Lung (tissue), 11 donors: ENCODE measurements at regions not wholly inside any gene's neighbourhood (a gene's known extent, or its start where the extent isn't known, plus 50 kb on each side); places are given as distances from the start of the nearest gene placed in this dataset.

Source experiments
- ATAC-seq: fragments of 200-7000 bp; cut with Tn5 transposase; one replicate; pipeline ENCODE4 v1.9.1; 2020; ENCODE audit warnings: moderate number of reproducible peaks; ENCODE audit not compliant: insufficient read depth, low FRiP score
- DNase-seq, 3 donors: peaks; one replicate each; pipeline ENCODE4 v3.0.0-alpha.2; 2013 to 2017
- H3K27ac ChIP-seq, 2 donors: one replicate each; pipeline ENCODE4 v1.5.1; 2013; ENCODE audit warnings: mild to moderate bottlenecking in 2 of 2, moderate library complexity in 2 of 2, control low read depth in 1 of 2, inconsistent platforms in 1 of 2, low read depth in 1 of 2, low read length in 1 of 2
- H3K27me3 ChIP-seq, 3 donors: one replicate each; pipeline ENCODE4 v1.5.1; 2013; ENCODE audit warnings: low read length in 2 of 3; ENCODE audit not compliant: control insufficient read depth in 3 of 3, insufficient read depth in 3 of 3
- H3K36me3 ChIP-seq, 4 donors: one replicate each; pipeline ENCODE4 v1.5.1; 2013; ENCODE audit warnings: low read length in 4 of 4, mild to moderate bottlenecking in 1 of 4, moderate library complexity in 1 of 4; ENCODE audit not compliant: control insufficient read depth in 4 of 4, insufficient read depth in 4 of 4
- H3K4me1 ChIP-seq, 5 donors: one replicate each; pipeline ENCODE4 v1.5.1; 2013; ENCODE audit warnings: low read length in 5 of 5, mild to moderate bottlenecking in 2 of 5, moderate library complexity in 1 of 5; ENCODE audit not compliant: control insufficient read depth in 5 of 5, insufficient read depth in 5 of 5
- H3K4me3 ChIP-seq: one replicate; pipeline ENCODE4 v1.5.1; 2013; ENCODE audit warnings: mild to moderate bottlenecking, control low read depth, moderate library complexity
- H3K9ac ChIP-seq, 2 donors: one replicate each; pipeline ENCODE4 v1.5.1; 2013; ENCODE audit warnings: low read length in 2 of 2, control low read depth in 1 of 2; ENCODE audit not compliant: insufficient read depth in 1 of 2
- H3K9me3 ChIP-seq, 4 donors: one replicate each; pipeline ENCODE4 v1.5.1; 2013; ENCODE audit warnings: low read length in 3 of 4, mild to moderate bottlenecking in 1 of 4, moderate library complexity in 1 of 4; ENCODE audit not compliant: control insufficient read depth in 4 of 4, insufficient read depth in 3 of 4
- WGBS, 2 donors: extraction: QIAGEN DNeasy Blood & Tissue Kit; methylation state at CpG; one replicate each; pipeline ENCODE4 v1.1.7; 2013; 5-methylcytosine and 5-hydroxymethylcytosine counted together
- TF ChIP-seq, protein P1 (sequence below): IDR thresholded peaks from 2 replicates; pipeline ENCODE4 v1.5.1; 2012; ENCODE audit warnings: mild to moderate bottlenecking; ENCODE audit errors: control extremely low read depth, extremely low read depth
- donor health status: control.
- donor health status: control.
- donor health status: Bipolar disorder and iron deficiency.
- donor health status: healthy.
- donor health status: DM: yes; HTN: yes; CAD: no.

DNA sequence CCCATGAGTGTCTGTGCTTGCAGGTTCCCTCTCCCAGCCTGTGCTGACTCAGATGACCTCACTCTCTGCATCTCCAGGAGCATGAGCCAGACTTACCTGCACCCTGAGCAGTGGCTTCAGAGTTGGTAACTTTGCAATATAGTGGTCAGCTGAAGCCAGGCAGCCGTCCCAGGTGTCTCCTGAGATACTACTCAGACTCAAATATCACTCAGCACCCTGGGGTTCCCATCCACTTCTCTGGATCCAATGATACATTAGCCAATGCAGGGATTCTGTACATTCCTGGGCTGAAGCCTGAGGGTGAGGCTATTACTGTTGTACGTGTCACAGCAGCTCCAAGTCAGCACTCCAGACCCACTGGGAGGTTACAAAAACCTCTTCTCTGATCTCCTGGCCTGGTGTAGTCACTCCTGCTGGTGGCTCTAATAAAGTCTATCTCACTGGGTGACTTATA is 87.8 kb upstream of the TOP3B start:
- Histone ChIP-seq H3K27ac (no peak overlapping the region), H3K9me3 (no peaks in the 10 kb centered on the region), H3K27me3 (no peaks in the 10 kb centered on the region), H3K4me1 (peaks cover 0 to 1% (median 0%) of the 10 kb centered on the region in 5 donors), H3K36me3 (no peaks in the 10 kb centered on the region), H3K9ac (no peak overlapping the region), H3K4me3 (no peak overlapping the region)
- DNase-seq (no peak), ATAC-seq (no peak)
- TF ChIP-seq, protein P1, sequence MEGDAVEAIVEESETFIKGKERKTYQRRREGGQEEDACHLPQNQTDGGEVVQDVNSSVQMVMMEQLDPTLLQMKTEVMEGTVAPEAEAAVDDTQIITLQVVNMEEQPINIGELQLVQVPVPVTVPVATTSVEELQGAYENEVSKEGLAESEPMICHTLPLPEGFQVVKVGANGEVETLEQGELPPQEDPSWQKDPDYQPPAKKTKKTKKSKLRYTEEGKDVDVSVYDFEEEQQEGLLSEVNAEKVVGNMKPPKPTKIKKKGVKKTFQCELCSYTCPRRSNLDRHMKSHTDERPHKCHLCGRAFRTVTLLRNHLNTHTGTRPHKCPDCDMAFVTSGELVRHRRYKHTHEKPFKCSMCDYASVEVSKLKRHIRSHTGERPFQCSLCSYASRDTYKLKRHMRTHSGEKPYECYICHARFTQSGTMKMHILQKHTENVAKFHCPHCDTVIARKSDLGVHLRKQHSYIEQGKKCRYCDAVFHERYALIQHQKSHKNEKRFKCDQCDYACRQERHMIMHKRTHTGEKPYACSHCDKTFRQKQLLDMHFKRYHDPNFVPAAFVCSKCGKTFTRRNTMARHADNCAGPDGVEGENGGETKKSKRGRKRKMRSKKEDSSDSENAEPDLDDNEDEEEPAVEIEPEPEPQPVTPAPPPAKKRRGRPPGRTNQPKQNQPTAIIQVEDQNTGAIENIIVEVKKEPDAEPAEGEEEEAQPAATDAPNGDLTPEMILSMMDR, result no peak
- WGBS, 2 donors, result 66 to 82% methylated on average over 2 of the region's 2 CpGs

DNA sequence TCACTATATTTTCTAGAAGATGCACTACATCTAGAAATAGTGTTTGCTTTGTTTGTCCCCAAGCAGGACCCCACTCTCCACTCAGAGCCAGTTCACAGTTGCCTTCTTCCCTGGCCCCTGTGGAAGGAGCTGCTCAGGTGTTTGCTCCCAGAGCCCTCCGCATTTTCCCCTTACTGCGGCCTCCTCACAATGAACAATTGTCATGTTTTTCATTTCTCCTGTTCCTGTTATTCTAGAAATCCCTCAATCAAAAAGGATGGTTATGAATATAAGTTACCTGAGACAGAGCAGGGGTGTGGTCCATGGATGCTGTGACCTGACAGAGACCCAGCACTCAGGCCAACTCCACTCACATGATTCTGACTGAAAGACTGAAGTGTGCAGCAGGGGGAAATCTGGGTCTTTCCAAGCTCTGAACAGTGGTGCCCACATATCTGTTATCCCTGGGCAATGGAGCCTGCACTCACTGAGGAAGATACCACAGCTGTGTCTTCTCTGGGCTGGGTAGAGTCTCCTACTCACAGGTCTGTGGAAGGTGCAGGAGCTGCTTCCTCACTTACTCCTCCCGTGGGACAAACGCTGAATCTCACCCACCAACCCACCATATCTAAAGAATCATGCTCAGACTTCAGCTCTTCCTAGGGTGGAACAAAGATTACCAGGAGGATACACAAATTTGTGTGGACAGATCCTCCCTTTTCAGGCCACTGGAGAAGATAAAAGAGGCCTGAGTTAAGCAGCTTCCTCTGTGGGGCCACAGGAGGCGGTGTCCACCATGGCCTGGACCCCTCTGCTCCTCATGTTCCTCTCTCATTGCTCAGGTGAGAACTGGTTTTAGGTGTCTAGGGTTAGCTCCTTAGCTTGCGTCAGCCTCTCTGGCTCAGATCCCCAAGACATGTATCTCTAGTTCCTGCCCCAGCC is 87.1 kb upstream of the TOP3B start:
- WGBS, 2 donors, result 84 to 93% methylated on average over 6 of the region's 6 CpGs
- TF ChIP-seq, protein P1, result no peak
- no peak for ATAC-seq

DNA sequence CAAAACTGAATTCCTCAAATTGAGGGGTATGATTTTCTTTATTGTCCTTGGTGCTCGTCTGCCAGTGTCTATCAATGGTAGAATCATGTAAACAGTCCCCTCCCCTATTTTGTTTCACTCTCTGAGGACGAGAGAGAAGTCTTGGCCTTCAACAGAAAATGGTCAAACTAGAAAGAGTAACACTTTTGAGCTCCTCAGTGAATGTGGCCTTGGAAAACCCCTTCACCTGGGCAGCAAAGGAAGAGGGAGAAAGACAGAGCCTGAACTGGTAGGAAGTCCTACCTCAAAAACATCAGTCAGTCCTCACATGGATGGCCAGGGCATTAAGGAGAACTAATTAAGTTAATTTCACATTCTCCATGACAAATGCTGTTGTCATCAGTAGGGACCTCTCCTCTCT is 86.1 kb upstream of the TOP3B start:
- H3K4me3 ChIP-seq, result no peak overlapping the region
- WGBS, 2 donors, result 60 to 81% methylated on average over 2 of the region's 2 CpGs
- ATAC-seq, result no peak
- no peaks in the 10 kb centered on the region for H3K27me3 ChIP-seq
- DNase-seq, result no peak
- peaks cover 0 to 1% (median 0%) of the 10 kb centered on the region in 5 donors for H3K4me1 ChIP-seq
- no peaks in the 10 kb centered on the region for H3K36me3 ChIP-seq
- H3K27ac ChIP-seq, result no peak overlapping the region
- H3K9ac ChIP-seq, result no peak overlapping the region
- TF ChIP-seq, protein P1, result no peak
- no peaks in the 10 kb centered on the region for H3K9me3 ChIP-seq

More for the DNA sequence above, 87.1 kb upstream of the TOP3B start:
- H3K4me3 ChIP-seq, result no peak overlapping the region
- no peak overlapping the region for H3K27ac ChIP-seq
- no peak overlapping the region for H3K9ac ChIP-seq
- peaks cover 0 to 1% (median 0%) of the 10 kb centered on the region in 5 donors for H3K4me1 ChIP-seq
- H3K36me3 ChIP-seq, result no peaks in the 10 kb centered on the region
- no peaks in the 10 kb centered on the region for H3K9me3 ChIP-seq
- H3K27me3 ChIP-seq, result no peaks in the 10 kb centered on the region
- DNase-seq, result no peak
